IMR-90 (cell line): ENCODE measurements at regions not wholly inside any gene's neighbourhood (a gene's known extent, or its start where the extent isn't known, plus 50 kb on each side); places are given as distances from the start of the nearest gene placed in this dataset.

Source experiments
- ATAC-seq: fragments of 200-7000 bp; cut with Tn5 transposase; 2 replicates; pipeline ENCODE4 v1.9.1; 2020; ENCODE audit warnings: low read depth, mild to moderate bottlenecking, moderate library complexity
- BruUV-seq: library from RNA; stranded (reverse); fragments of 400-500 nt; replicated peaks from 2 replicates; lab custom pipeline; 2021; lab: Mats Ljungman, UMichigan
- CTCF ChIA-PET: fragments of 300-600 bp; formaldehyde crosslinking; extraction: SDS; loops from one replicate; lab custom pipeline; 2021; ENCODE audit warnings: antibody characterized with exemption; lab: Yijun Ruan, JAX
- POLR2A ChIA-PET: fragments of 300-600 bp; sonication (Branson Sonifier 250); formaldehyde crosslinking; loops from one replicate; lab custom pipeline; 2022; ENCODE audit warnings: antibody characterized with exemption; ENCODE audit not compliant: unreplicated experiment; lab: Charles Lee
- DNase-seq: peaks from one replicate; pipeline ENCODE4 v3.0.0; 2013
- H2AFZ ChIP-seq: replicated peaks from 2 replicates; pipeline ENCODE3; 2013; ENCODE audit warnings: low read length, mild to moderate bottlenecking; ENCODE audit not compliant: poor library complexity
- H2AK5ac ChIP-seq: 2 replicates; pipeline ENCODE4 v1.6.1; 2013; ENCODE audit warnings: low read depth, low read length, inconsistent platforms
- H2AK9ac ChIP-seq: replicated peaks from 2 replicates; pipeline ENCODE3; 2013; ENCODE audit warnings: mild to moderate bottlenecking, low read depth, low read length, moderate library complexity; ENCODE audit not compliant: poor library complexity
- H2BK120ac ChIP-seq: 2 replicates; pipeline ENCODE4 v1.6.1; 2013; ENCODE audit warnings: low read depth, low read length, inconsistent platforms
- H2BK15ac ChIP-seq: 3 replicates; pipeline ENCODE4 v1.6.1; 2013; ENCODE audit warnings: low read depth, low read length, inconsistent platforms
- H2BK20ac ChIP-seq: 2 replicates; pipeline ENCODE4 v1.6.1; 2013; ENCODE audit warnings: low read depth, mild to moderate bottlenecking, inconsistent platforms, low read length, moderate library complexity
- H2BK5ac ChIP-seq: 2 replicates; pipeline ENCODE4 v1.6.1; 2013; ENCODE audit warnings: mild to moderate bottlenecking, low read depth, low read length, inconsistent platforms; ENCODE audit not compliant: poor library complexity, severe bottlenecking
- H3K14ac ChIP-seq: replicated peaks from 2 replicates; pipeline ENCODE4 v1.6.1; 2013; ENCODE audit warnings: low read depth, low read length, inconsistent platforms
- H3K18ac ChIP-seq: 2 replicates; pipeline ENCODE4 v1.6.1; 2013; ENCODE audit warnings: low read depth, low read length, control low read depth
- H3K23ac ChIP-seq: 2 replicates; pipeline ENCODE4 v1.6.1; 2013; ENCODE audit warnings: low read depth, low read length, inconsistent platforms
- H3K27ac ChIP-seq: 2 replicates; pipeline ENCODE4 v1.5.1; 2013; ENCODE audit warnings: mild to moderate bottlenecking, control low read depth, low read length; ENCODE audit not compliant: insufficient read depth
- H3K27me3 ChIP-seq: 2 replicates; pipeline ENCODE4 v1.6.1; 2013; ENCODE audit warnings: low read length; ENCODE audit not compliant: control insufficient read depth, insufficient read depth
- H3K36me3 ChIP-seq: 2 replicates; pipeline ENCODE4 v1.6.1; 2013; ENCODE audit warnings: low read length, mixed read lengths; ENCODE audit not compliant: control insufficient read depth, insufficient read depth
- H3K4ac ChIP-seq: 2 replicates; pipeline ENCODE4 v1.6.1; 2013; ENCODE audit warnings: low read depth, low read length, inconsistent platforms
- H3K4me1 ChIP-seq: 2 replicates; pipeline ENCODE4 v1.6.1; 2013; ENCODE audit warnings: low read length, mixed read lengths; ENCODE audit not compliant: control insufficient read depth, insufficient read depth
- H3K4me2 ChIP-seq: 2 replicates; pipeline ENCODE4 v1.6.1; 2013; ENCODE audit warnings: low read depth, mild to moderate bottlenecking, control low read depth, low read length, moderate library complexity
- H3K4me3 ChIP-seq: 2 replicates; pipeline ENCODE4 v1.5.1; 2013; ENCODE audit warnings: low read depth, mild to moderate bottlenecking, control low read depth, low read length, moderate library complexity; ENCODE audit not compliant: insufficient read depth
- H3K56ac ChIP-seq: 2 replicates; pipeline ENCODE4 v1.6.1; 2013; ENCODE audit warnings: low read length, inconsistent platforms; ENCODE audit not compliant: insufficient read depth; ENCODE audit errors: extremely low read depth
- H3K79me1 ChIP-seq, 2 experiments: 2 replicates each; pipeline ENCODE4 v1.6.1; 2013; ENCODE audit warnings: low read length in 2 of 2, inconsistent platforms in 1 of 2, low read depth in 1 of 2
- H3K9ac ChIP-seq: 2 replicates; pipeline ENCODE4 v1.6.1; 2013; ENCODE audit warnings: low read depth, low read length, control low read depth
- H3K9me1 ChIP-seq: 2 replicates; pipeline ENCODE4 v1.6.1; 2013; ENCODE audit warnings: low read length, inconsistent platforms; ENCODE audit not compliant: insufficient read depth
- H3K9me3 ChIP-seq: 2 replicates; pipeline ENCODE4 v1.6.1; 2013; ENCODE audit warnings: low read length; ENCODE audit not compliant: control insufficient read depth, insufficient read depth
- H4K20me1 ChIP-seq: 2 replicates; pipeline ENCODE4 v1.6.1; 2013; ENCODE audit warnings: low read length, inconsistent platforms; ENCODE audit not compliant: insufficient read depth
- H4K5ac ChIP-seq: 2 replicates; pipeline ENCODE4 v1.6.1; 2013; ENCODE audit warnings: mild to moderate bottlenecking, low read depth, low read length, control low read depth
- H4K8ac ChIP-seq, 2 experiments: 2 replicates each; pipeline ENCODE4 v1.6.1; 2013; ENCODE audit warnings: low read depth in 2 of 2, low read length in 2 of 2, control low read depth in 1 of 2, inconsistent platforms in 1 of 2
- H4K91ac ChIP-seq: 2 replicates; pipeline ENCODE4 v1.6.1; 2013; ENCODE audit warnings: low read depth, low read length, inconsistent platforms; ENCODE audit not compliant: insufficient read depth
- BHLHE40 ChIP-seq: fragments of 150-350 bp; IDR thresholded peaks from 2 replicates; pipeline ENCODE4 v1.6.1; 2016; ENCODE audit warnings: mild to moderate bottlenecking, low read depth, low read length
- CEBPB ChIP-seq: IDR thresholded peaks from 2 replicates; pipeline ENCODE4 v1.6.1; 2012; ENCODE audit warnings: low read depth, low read length, improper control_type of control experiment
- CHD1 ChIP-seq: IDR thresholded peaks from 2 replicates; pipeline ENCODE4 v1.6.1; 2012; ENCODE audit warnings: low read depth, low read length, improper control_type of control experiment
- CTCF ChIP-seq: conservative IDR thresholded peaks from 2 replicates; pipeline ENCODE4 v1.5.1; 2012; ENCODE audit warnings: mild to moderate bottlenecking, low read depth, low read length, improper control_type of control experiment
- ELK1 ChIP-seq: fragments of 150-350 bp; IDR thresholded peaks from 2 replicates; pipeline ENCODE4 v1.6.1; 2016; ENCODE audit warnings: low read depth, mild to moderate bottlenecking, low read length, moderate library complexity, borderline replicate concordance
- FOS ChIP-seq: fragments of 150-350 bp; IDR thresholded peaks from 2 replicates; pipeline ENCODE4 v1.6.1; 2016; ENCODE audit warnings: low read depth, low read length
- MAFK ChIP-seq: IDR thresholded peaks from 2 replicates; pipeline ENCODE4 v1.6.1; 2012; ENCODE audit warnings: low read depth, low read length, improper control_type of control experiment
- MAZ ChIP-seq: IDR thresholded peaks from 2 replicates; pipeline ENCODE4 v1.6.1; 2012; ENCODE audit warnings: low read depth, mild to moderate bottlenecking, low read length, improper control_type of control experiment, moderate library complexity, borderline replicate concordance
- MXI1 ChIP-seq: IDR thresholded peaks from 2 replicates; pipeline ENCODE4 v1.6.1; 2012; ENCODE audit warnings: low read depth, mild to moderate bottlenecking, low read length, moderate library complexity, borderline replicate concordance
- NFE2L2 ChIP-seq: fragments of 150-350 bp; IDR thresholded peaks from 2 replicates; pipeline ENCODE4 v1.6.1; 2016; ENCODE audit warnings: low read depth, mild to moderate bottlenecking, low read length
- POLR2A ChIP-seq: IDR thresholded peaks from 2 replicates; pipeline ENCODE4 v1.6.1; 2012; ENCODE audit warnings: mild to moderate bottlenecking, low read depth, low read length
- RAD21 ChIP-seq: IDR thresholded peaks from 2 replicates; pipeline ENCODE4 v1.6.1; 2012; ENCODE audit warnings: low read length, improper control_type of control experiment
- RCOR1 ChIP-seq: IDR thresholded peaks from 2 replicates; pipeline ENCODE4 v1.6.1; 2012; ENCODE audit warnings: mild to moderate bottlenecking, low read length, improper control_type of control experiment; ENCODE audit not compliant: insufficient replicate concordance
- RFX5 ChIP-seq: IDR thresholded peaks from 2 replicates; pipeline ENCODE4 v1.8.0; 2012; ENCODE audit warnings: low read depth, mild to moderate bottlenecking, low read length, moderate library complexity
- SMC3 ChIP-seq: fragments of 150-350 bp; IDR thresholded peaks from 2 replicates; pipeline ENCODE4 v1.6.1; 2016; ENCODE audit warnings: low read depth, mild to moderate bottlenecking, antibody characterized with exemption, low read length, moderate library complexity
- USF2 ChIP-seq: fragments of 150-350 bp; IDR thresholded peaks from 2 replicates; pipeline ENCODE4 v1.6.1; 2017; ENCODE audit warnings: mild to moderate bottlenecking, antibody characterized with exemption, low read length, low read depth
- WGBS, 2 experiments: methylation state at CpG; one replicate each; pipeline versions ENCODE4 v1.1.5 to v1.1.7; 2013; ENCODE audit warnings: missing lambda C conversion rate in 2 of 2; ENCODE audit not compliant: insufficient read length in 1 of 2; ENCODE audit errors: extremely low coverage in 2 of 2; 5-methylcytosine and 5-hydroxymethylcytosine counted together
- dilution Hi-C: fragments of 300-500 bp; cut with HindIII; formaldehyde crosslinking; loops from one replicate; pipeline ENCODE4 v1.14.3; 2018; ENCODE audit warnings: low sequenced_read_pairs; ENCODE audit not compliant: unreplicated experiment
- in situ Hi-C: fragments of 300-500 bp; cut with MboI; formaldehyde crosslinking; loops from 3 replicates; pipeline ENCODE4 v1.14.3; 2019; ENCODE audit warnings: low sequenced_read_pairs, inconsistent platforms, mixed read lengths
- intact Hi-C: fragments of 100-400 bp; cut with micrococcal nuclease; formaldehyde crosslinking; loops from 2 replicates; pipeline ENCODE4 v1.10.0; 2022

GRCh38 chr7:81207801-81208200 is 288.9 kb upstream of the SEMA3C start:
- no CpG with 5 or more reads among the region's 5 CpGs for WGBS, 2 experiments

More at GRCh38 chr7:81207801-81208200, 288.9 kb upstream of the SEMA3C start:
- H2AK5ac ChIP-seq: no peak overlapping the region
- no peaks in the 10 kb centered on the region for H4K20me1 ChIP-seq
- intact Hi-C loops: no loop called here
- H4K5ac ChIP-seq: no peak overlapping the region
- peaks cover 3% of the 10 kb centered on the region; the same call in 1 of the 2 replicates for H3K4me1 ChIP-seq
- dilution Hi-C loops: no loop called here
- no peak overlapping the region for H2BK20ac ChIP-seq
- no peak overlapping the region for H3K4me2 ChIP-seq
- no peak overlapping the region for H3K4ac ChIP-seq
- CTCF ChIA-PET: no interaction called here
- no peak overlapping the region for H2BK15ac ChIP-seq
- no peaks in the 10 kb centered on the region for H3K79me1 ChIP-seq
- no peak overlapping the region for H3K18ac ChIP-seq
- no TSS peak for BruUV-seq
- H3K4me3 ChIP-seq: no peak overlapping the region
- no peaks in the 10 kb centered on the region for H3K36me3 ChIP-seq
- no peak overlapping the region for H2AK9ac ChIP-seq
- no peak overlapping the region for H2AFZ ChIP-seq
- H3K9ac ChIP-seq: no peak overlapping the region
- H3K14ac ChIP-seq: no peak overlapping the region
- TF ChIP-seq MAFK: no peak
- TF ChIP-seq RFX5: no peak
- TF ChIP-seq USF2: no peak
- no peak for TF ChIP-seq NFE2L2
- TF ChIP-seq SMC3: no peak
- no peak for TF ChIP-seq MXI1
- no peak for TF ChIP-seq CTCF
- no peak for TF ChIP-seq MAZ
- no peak for TF ChIP-seq FOS
- TF ChIP-seq RCOR1: no peak
- no peak for TF ChIP-seq CEBPB
- no peak for TF ChIP-seq RAD21
- no peak for TF ChIP-seq CHD1
- no peak for TF ChIP-seq BHLHE40
- no peak for TF ChIP-seq POLR2A
- no peak for TF ChIP-seq ELK1
- H3K9me1 ChIP-seq: 0 out of 2 replicates have a peak, but pooled peaks cover 3% of the 10 kb centered on the region
- in situ Hi-C loops: no loop called here
- POLR2A ChIA-PET: no interaction called here
- H3K27ac ChIP-seq: no peak overlapping the region
- no peaks in the 10 kb centered on the region for H3K9me3 ChIP-seq
- ATAC-seq (peak; percentile 22; the same call in 1 of the 2 replicates), DNase-seq (peak; percentile 19)
- H2BK5ac ChIP-seq: no peak overlapping the region
- H4K8ac ChIP-seq: no peak overlapping the region
- H3K56ac ChIP-seq: no peak overlapping the region
- H2BK120ac ChIP-seq: no peak overlapping the region
- H3K23ac ChIP-seq: no peak overlapping the region
- no peaks in the 10 kb centered on the region for H3K27me3 ChIP-seq
- no peak overlapping the region for H4K91ac ChIP-seq
